ENCODE measurements at regions not wholly inside any gene's neighbourhood (a gene's known extent, or its start where the extent isn't known, plus 50 kb on each side); places are given as distances from the start of the nearest gene placed in this dataset.

DNA sequence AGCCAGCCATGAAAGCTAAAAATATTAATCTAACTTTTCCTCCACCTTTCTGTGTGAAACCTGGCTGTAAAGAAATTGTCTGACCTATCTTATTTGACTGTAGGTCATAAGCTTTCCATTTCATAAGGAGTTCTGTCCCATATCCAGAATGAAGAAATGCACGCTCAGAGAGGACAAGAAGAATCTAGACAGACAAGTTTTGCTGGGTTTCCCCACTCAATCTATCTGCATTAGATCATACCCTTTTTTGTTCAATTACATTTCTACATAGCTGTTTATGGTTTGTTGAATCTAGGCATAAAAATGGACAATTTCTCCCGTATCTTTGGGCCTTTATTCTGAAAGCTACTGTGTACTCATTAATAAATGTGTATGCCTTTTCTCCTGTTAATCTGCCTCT, 1495.1 kb downstream of the C4orf33 start:
- no peak overlapping the region for H3K4ac ChIP-seq (ENCODE audit: low read length)
- H2BK15ac ChIP-seq (ENCODE audit: low read length) = no peak overlapping the region
- no peak overlapping the region for H2AFZ ChIP-seq (ENCODE audit: low read length)
- no peaks in the 10 kb centered on the region for H3K4me1 ChIP-seq (ENCODE audit: control insufficient read depth in 2 of 2, insufficient read depth in 1 of 2, low read depth in 1 of 2, low read length in 2 of 2)
- no peak overlapping the region for H2BK5ac ChIP-seq (ENCODE audit: low read length)
- H3K18ac ChIP-seq (ENCODE audit: low read length) = no peak overlapping the region
- H3K9ac ChIP-seq (ENCODE audit: low read depth, low read length, poor library complexity) = no peak overlapping the region
- no peaks in the 10 kb centered on the region for H3K36me3 ChIP-seq (replicated peaks in 1 of 2; ENCODE audit: control insufficient read depth in 2 of 2, insufficient read depth in 2 of 2, low read length in 2 of 2)
- H2BK12ac ChIP-seq (ENCODE audit: low read length) = no peak overlapping the region
- no peak overlapping the region for H3K4me2 ChIP-seq (ENCODE audit: insufficient read depth, low read length, poor library complexity, severe bottlenecking)
- H3K27ac ChIP-seq (replicated peaks; ENCODE audit: low read length) = no peak overlapping the region
- H4K91ac ChIP-seq (ENCODE audit: low read depth, low read length, poor library complexity) = no peak overlapping the region
- DNase-seq (ENCODE audit: low spot score) = no peak
- H3K79me1 ChIP-seq (ENCODE audit: low read depth, low read length) = no peaks in the 10 kb centered on the region
- no peak overlapping the region for H3K14ac ChIP-seq (ENCODE audit: low read length)
- no CpG with 5 or more reads among the region's 2 CpGs for WGBS, 2 donors (ENCODE audit: extremely low coverage in 2 of 2, insufficient read length in 2 of 2, insufficient replicate concordance in 1 of 2)
- no peaks in the 10 kb centered on the region for H3K9me3 ChIP-seq (replicated peaks in 1 of 2; ENCODE audit: control insufficient read depth in 2 of 2, insufficient read depth in 1 of 2, low read depth in 1 of 2, low read length in 2 of 2)
- H3K27me3 ChIP-seq (ENCODE audit: control insufficient read depth in 3 of 3, insufficient read depth in 3 of 3, low read depth in 1 of 3, low read length in 3 of 3) = peaks cover 0 to 22% (median 0%) of the 10 kb centered on the region in 3 experiments
- H4K8ac ChIP-seq (ENCODE audit: low read depth, low read length) = no peak overlapping the region
- no peak overlapping the region for H2AK5ac ChIP-seq (ENCODE audit: low read depth, low read length)
- no peak overlapping the region for H3K23ac ChIP-seq (ENCODE audit: low read depth, low read length, poor library complexity)
- H2BK120ac ChIP-seq (ENCODE audit: low read depth, low read length) = no peak overlapping the region
- no peak overlapping the region for H3K4me3 ChIP-seq (ENCODE audit: low read length in 2 of 2)

DNA sequence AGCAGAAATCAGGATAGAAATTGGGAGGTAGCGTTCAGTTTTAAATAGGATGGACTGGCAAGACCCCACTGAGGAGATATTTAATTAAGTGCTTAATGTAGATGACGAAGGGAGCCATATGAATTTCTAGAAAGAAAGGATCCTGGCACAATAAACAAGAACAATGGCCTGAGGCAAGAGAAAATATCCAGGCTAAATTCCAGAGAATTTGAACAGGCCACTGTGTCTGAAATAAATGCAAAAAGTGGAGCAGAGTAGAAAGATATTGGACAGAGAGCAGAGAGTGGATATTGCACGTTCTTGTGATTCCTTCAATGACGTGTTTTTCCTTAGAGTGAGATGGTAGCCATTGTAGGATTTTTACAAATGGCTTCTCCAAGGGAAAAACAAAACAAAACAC, 1504.8 kb downstream of the C4orf33 start:
- Histone ChIP-seq H3K79me1 (ENCODE audit: low read depth, low read length) (no peaks in the 10 kb centered on the region), H2AK5ac (ENCODE audit: low read depth, low read length) (no peak overlapping the region), H2AFZ (ENCODE audit: low read length) (no peak overlapping the region), H3K9me3 (replicated peaks in 1 of 2; ENCODE audit: control insufficient read depth in 2 of 2, insufficient read depth in 1 of 2, low read depth in 1 of 2, low read length in 2 of 2) (no peaks in the 10 kb centered on the region), H2BK15ac (ENCODE audit: low read length) (no peak overlapping the region), H3K9ac (ENCODE audit: low read depth, low read length, poor library complexity) (no peak overlapping the region), H2BK120ac (ENCODE audit: low read depth, low read length) (no peak overlapping the region), H2BK5ac (ENCODE audit: low read length) (no peak overlapping the region), H4K91ac (ENCODE audit: low read depth, low read length, poor library complexity) (no peak overlapping the region), H2BK12ac (ENCODE audit: low read length) (no peak overlapping the region), H3K23ac (ENCODE audit: low read depth, low read length, poor library complexity) (no peak overlapping the region), H3K4me3 (ENCODE audit: low read length in 2 of 2) (no peak overlapping the region), H3K36me3 (replicated peaks in 1 of 2; ENCODE audit: control insufficient read depth in 2 of 2, insufficient read depth in 2 of 2, low read length in 2 of 2) (no peaks in the 10 kb centered on the region), H3K4ac (ENCODE audit: low read length) (no peak overlapping the region), H3K4me2 (ENCODE audit: insufficient read depth, low read length, poor library complexity, severe bottlenecking) (no peak overlapping the region), H3K27me3 (ENCODE audit: control insufficient read depth in 3 of 3, insufficient read depth in 3 of 3, low read depth in 1 of 3, low read length in 3 of 3) (no peaks in the 10 kb centered on the region), H4K8ac (ENCODE audit: low read depth, low read length) (no peak overlapping the region), H3K18ac (ENCODE audit: low read length) (no peak overlapping the region), H3K14ac (ENCODE audit: low read length) (no peak overlapping the region), H3K27ac (replicated peaks; ENCODE audit: low read length) (no peak overlapping the region), H3K4me1 (ENCODE audit: control insufficient read depth in 2 of 2, insufficient read depth in 1 of 2, low read depth in 1 of 2, low read length in 2 of 2) (no peaks in the 10 kb centered on the region)
- no CpG with 5 or more reads among the region's 4 CpGs for WGBS, 2 donors (ENCODE audit: extremely low coverage in 2 of 2, insufficient read length in 2 of 2, insufficient replicate concordance in 1 of 2)
- DNase-seq (ENCODE audit: low spot score) = no peak

DNA sequence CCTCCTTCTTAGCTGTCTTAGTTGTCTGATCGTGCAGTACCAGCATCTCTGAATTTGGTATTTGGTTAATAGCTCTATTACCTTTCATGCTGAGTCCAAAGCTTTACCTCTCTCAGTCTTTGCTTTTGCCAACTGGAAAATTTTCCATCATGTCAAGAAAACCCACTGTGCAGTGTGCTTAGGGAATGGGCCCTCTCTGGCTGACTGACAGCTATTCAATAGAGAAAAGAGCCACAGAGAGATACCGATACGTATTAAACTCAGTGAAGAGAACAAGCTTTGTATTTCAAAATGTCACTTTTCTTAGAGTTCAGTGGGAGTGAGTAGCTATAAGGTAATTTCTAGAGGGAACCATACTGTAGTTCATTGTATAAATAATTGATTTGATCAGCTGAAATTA, 1507.1 kb downstream of the C4orf33 start:
- H2BK15ac ChIP-seq (ENCODE audit: low read length) = no peak overlapping the region
- no peaks in the 10 kb centered on the region for H3K4me1 ChIP-seq (ENCODE audit: control insufficient read depth in 2 of 2, insufficient read depth in 1 of 2, low read depth in 1 of 2, low read length in 2 of 2)
- H3K27me3 ChIP-seq (ENCODE audit: control insufficient read depth in 3 of 3, insufficient read depth in 3 of 3, low read depth in 1 of 3, low read length in 3 of 3) = no peaks in the 10 kb centered on the region
- H3K4me3 ChIP-seq (ENCODE audit: low read length in 2 of 2) = no peak overlapping the region
- no peak overlapping the region for H3K4me2 ChIP-seq (ENCODE audit: insufficient read depth, low read length, poor library complexity, severe bottlenecking)
- no peak overlapping the region for H3K18ac ChIP-seq (ENCODE audit: low read length)
- no peak overlapping the region for H2BK12ac ChIP-seq (ENCODE audit: low read length)
- no peak overlapping the region for H4K91ac ChIP-seq (ENCODE audit: low read depth, low read length, poor library complexity)
- no peak overlapping the region for H3K4ac ChIP-seq (ENCODE audit: low read length)
- no peaks in the 10 kb centered on the region for H3K9me3 ChIP-seq (replicated peaks in 1 of 2; ENCODE audit: control insufficient read depth in 2 of 2, insufficient read depth in 1 of 2, low read depth in 1 of 2, low read length in 2 of 2)
- no CpG with 5 or more reads among the region's 3 CpGs for WGBS, 2 donors (ENCODE audit: extremely low coverage in 2 of 2, insufficient read length in 2 of 2, insufficient replicate concordance in 1 of 2)
- H4K8ac ChIP-seq (ENCODE audit: low read depth, low read length) = no peak overlapping the region
- no peak overlapping the region for H2BK120ac ChIP-seq (ENCODE audit: low read depth, low read length)
- H3K14ac ChIP-seq (ENCODE audit: low read length) = no peak overlapping the region
- no peaks in the 10 kb centered on the region for H3K79me1 ChIP-seq (ENCODE audit: low read depth, low read length)
- no peak overlapping the region for H2BK5ac ChIP-seq (ENCODE audit: low read length)
- no peak overlapping the region for H3K23ac ChIP-seq (ENCODE audit: low read depth, low read length, poor library complexity)
- no peak overlapping the region for H2AK5ac ChIP-seq (ENCODE audit: low read depth, low read length)
- no peak for DNase-seq (ENCODE audit: low spot score)
- H3K36me3 ChIP-seq (replicated peaks in 1 of 2; ENCODE audit: control insufficient read depth in 2 of 2, insufficient read depth in 2 of 2, low read length in 2 of 2) = no peaks in the 10 kb centered on the region
- H3K9ac ChIP-seq (ENCODE audit: low read depth, low read length, poor library complexity) = no peak overlapping the region
- H3K27ac ChIP-seq (replicated peaks; ENCODE audit: low read length) = no peak overlapping the region
- H2AFZ ChIP-seq (ENCODE audit: low read length) = no peak overlapping the region

DNA sequence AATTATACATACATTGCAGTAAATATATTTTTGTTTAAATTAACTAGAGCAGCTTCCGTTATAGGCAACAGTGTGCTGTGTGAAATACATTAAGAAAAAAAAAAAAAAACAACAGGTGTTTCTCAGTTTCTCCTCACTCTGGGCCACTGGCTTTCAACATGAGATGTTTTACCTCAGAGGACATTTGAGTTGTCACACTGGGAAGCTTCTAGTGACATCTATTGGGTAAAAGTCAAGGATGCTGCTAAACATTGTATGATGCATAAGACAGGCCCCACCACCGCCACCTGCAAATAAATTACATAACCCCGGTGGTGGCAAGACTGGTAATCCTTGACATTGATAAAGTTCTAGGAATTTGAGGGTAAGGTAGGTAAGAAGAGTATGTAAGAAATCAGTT, 1512.2 kb downstream of the C4orf33 start:
- Histone ChIP-seq H3K27ac (replicated peaks; ENCODE audit: low read length) (no peak overlapping the region), H3K23ac (ENCODE audit: low read depth, low read length, poor library complexity) (no peak overlapping the region), H3K4me1 (ENCODE audit: control insufficient read depth in 2 of 2, insufficient read depth in 1 of 2, low read depth in 1 of 2, low read length in 2 of 2) (no peaks in the 10 kb centered on the region), H2AFZ (ENCODE audit: low read length) (no peak overlapping the region), H2BK120ac (ENCODE audit: low read depth, low read length) (no peak overlapping the region), H3K4me2 (ENCODE audit: insufficient read depth, low read length, poor library complexity, severe bottlenecking) (no peak overlapping the region), H3K18ac (ENCODE audit: low read length) (no peak overlapping the region), H3K4ac (ENCODE audit: low read length) (no peak overlapping the region), H3K14ac (ENCODE audit: low read length) (no peak overlapping the region), H3K79me1 (ENCODE audit: low read depth, low read length) (no peaks in the 10 kb centered on the region), H3K36me3 (replicated peaks in 1 of 2; ENCODE audit: control insufficient read depth in 2 of 2, insufficient read depth in 2 of 2, low read length in 2 of 2) (no peaks in the 10 kb centered on the region), H4K8ac (ENCODE audit: low read depth, low read length) (no peak overlapping the region), H2AK5ac (ENCODE audit: low read depth, low read length) (no peak overlapping the region), H3K4me3 (ENCODE audit: low read length in 2 of 2) (no peak overlapping the region), H2BK15ac (ENCODE audit: low read length) (no peak overlapping the region), H2BK5ac (ENCODE audit: low read length) (no peak overlapping the region), H3K9ac (ENCODE audit: low read depth, low read length, poor library complexity) (no peak overlapping the region), H4K91ac (ENCODE audit: low read depth, low read length, poor library complexity) (no peak overlapping the region), H2BK12ac (ENCODE audit: low read length) (no peak overlapping the region), H3K9me3 (replicated peaks in 1 of 2; ENCODE audit: control insufficient read depth in 2 of 2, insufficient read depth in 1 of 2, low read depth in 1 of 2, low read length in 2 of 2) (no peaks in the 10 kb centered on the region), H3K27me3 (ENCODE audit: control insufficient read depth in 3 of 3, insufficient read depth in 3 of 3, low read depth in 1 of 3, low read length in 3 of 3) (no peaks in the 10 kb centered on the region)
- DNase-seq (ENCODE audit: low spot score) = no peak
- no CpG with 5 or more reads among the region's 3 CpGs for WGBS, 2 donors (ENCODE audit: extremely low coverage in 2 of 2, insufficient read length in 2 of 2, insufficient replicate concordance in 1 of 2)

All from neuronal stem cell (in vitro differentiated cells).